ENCODE measurements at regions not wholly inside any gene's neighbourhood (a gene's known extent, or its start where the extent isn't known, plus 50 kb on each side); places are given as distances from the start of the nearest gene placed in this dataset.

DNA sequence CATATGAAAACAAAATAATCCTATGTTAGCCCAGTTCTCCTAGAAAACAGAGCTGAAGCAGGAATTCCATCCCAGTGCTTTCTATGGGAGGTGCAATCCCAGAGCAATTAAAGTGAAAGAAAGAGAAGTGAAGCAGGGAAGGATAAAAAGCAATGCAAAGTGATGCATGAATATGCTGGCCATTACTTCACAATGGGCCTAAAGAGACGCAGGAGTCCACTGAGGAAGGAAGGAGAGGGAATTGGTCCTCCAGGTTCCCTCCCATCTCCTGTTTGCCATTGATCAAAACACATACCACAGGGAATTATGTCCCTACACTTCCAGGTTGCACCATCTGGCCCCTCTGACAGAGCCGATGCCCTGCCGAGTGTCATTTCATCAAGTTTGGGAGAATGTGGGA lies 392.2 kb upstream of the NFE2L3 start:
- no peaks in the 10 kb centered on the region for H3K4me1 ChIP-seq (ENCODE audit: insufficient read depth)
- TF ChIP-seq EP300 (IDR thresholded peaks at IDR 0.05) (no peak), POLR2A (IDR thresholded peaks at IDR 0.05) (no peak), CTCF (IDR thresholded peaks at IDR 0.05) (no peak)
- no peaks in the 10 kb centered on the region for H3K27me3 ChIP-seq
- intact Hi-C loops (cut with DNase I), result no loop called here
- no peak overlapping the region for H3K4me3 ChIP-seq
- WGBS, 3 donors, result 86 to 94% (median 92%) methylated on average over 3 of the region's 3 CpGs
- H3K36me3 ChIP-seq, result no peaks in the 10 kb centered on the region
- H3K9me3 ChIP-seq, result no peaks in the 10 kb centered on the region
- DNase-seq, result no peak
- no peak overlapping the region for H3K27ac ChIP-seq

GRCh38 chr7:25762511-25763462 lies 389.2 kb upstream of the NFE2L3 start:
- WGBS, 3 donors, result 74 to 88% (median 78%) methylated on average over 12 of the region's 12 CpGs
- no peak overlapping the region for H3K27ac ChIP-seq
- intact Hi-C loops (cut with DNase I), result no loop called here
- no peak overlapping the region for H3K4me3 ChIP-seq
- no peak for TF ChIP-seq CTCF (IDR thresholded peaks at IDR 0.05)
- TF ChIP-seq POLR2A (IDR thresholded peaks at IDR 0.05), result no peak
- TF ChIP-seq EP300 (IDR thresholded peaks at IDR 0.05), result no peak
- no peaks in the 10 kb centered on the region for H3K9me3 ChIP-seq
- DNase-seq, result no peak
- H3K4me1 ChIP-seq (ENCODE audit: insufficient read depth), result no peaks in the 10 kb centered on the region
- H3K27me3 ChIP-seq, result no peaks in the 10 kb centered on the region
- H3K36me3 ChIP-seq, result no peaks in the 10 kb centered on the region

DNA sequence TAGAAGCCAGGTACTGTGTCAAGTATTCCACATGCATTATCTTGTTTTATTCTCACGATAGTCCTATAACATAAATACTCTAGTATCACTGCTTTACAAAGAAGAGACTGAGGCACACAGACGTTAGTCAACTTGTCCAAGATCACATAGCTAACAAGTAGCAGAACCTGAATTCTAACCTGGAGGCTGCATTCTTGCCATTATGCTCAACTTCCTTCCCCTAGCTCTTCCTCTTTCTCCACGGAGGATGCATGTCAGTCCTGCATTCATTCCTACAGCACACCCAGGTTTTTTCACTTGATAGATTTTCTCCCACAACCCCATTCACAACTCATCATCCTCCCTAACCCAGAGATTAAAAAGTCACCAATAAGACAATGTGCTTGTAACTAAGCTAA lies 388.5 kb upstream of the NFE2L3 start:
- DNase-seq, result no peak
- intact Hi-C loops (cut with DNase I), result no loop called here
- Histone ChIP-seq H3K4me3 (no peak overlapping the region), H3K4me1 (ENCODE audit: insufficient read depth) (no peaks in the 10 kb centered on the region), H3K27ac (no peak overlapping the region), H3K27me3 (no peaks in the 10 kb centered on the region), H3K36me3 (no peaks in the 10 kb centered on the region), H3K9me3 (no peaks in the 10 kb centered on the region)
- 71 to 77% (median 71%) methylated on average over 3 of the region's 3 CpGs for WGBS, 3 donors
- no peak for TF ChIP-seq POLR2A (IDR thresholded peaks at IDR 0.05)
- TF ChIP-seq CTCF (IDR thresholded peaks at IDR 0.05), result no peak
- no peak for TF ChIP-seq EP300 (IDR thresholded peaks at IDR 0.05)

DNA sequence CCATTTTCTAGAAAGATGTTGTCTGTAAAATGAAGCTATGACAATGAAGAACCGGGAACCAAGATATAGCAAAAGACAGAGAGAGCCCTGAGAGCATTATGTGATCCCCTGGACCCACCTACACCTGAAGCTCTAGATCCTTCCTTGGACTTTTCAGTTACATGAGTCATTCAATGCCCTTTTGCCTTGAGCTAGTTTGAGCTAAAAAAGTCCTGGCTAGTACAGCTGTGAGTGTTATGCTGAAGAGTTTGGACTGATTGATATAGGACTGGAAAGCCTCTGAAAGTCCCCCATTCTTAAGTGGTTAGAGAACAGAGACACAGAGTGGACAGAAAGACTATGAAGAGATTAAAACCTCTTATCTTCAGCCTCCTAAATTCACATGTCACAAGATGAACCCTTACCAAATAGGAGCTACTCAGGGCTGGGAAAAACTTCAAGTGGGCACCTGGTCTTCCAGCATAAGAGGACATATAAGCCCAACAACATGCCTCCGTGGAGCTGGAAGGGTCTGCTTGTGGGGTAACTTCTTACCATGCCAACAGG lies 386.8 kb upstream of the NFE2L3 start:
- DNase-seq, result no peak
- TF ChIP-seq EP300 (IDR thresholded peaks at IDR 0.05), result no peak
- TF ChIP-seq CTCF (IDR thresholded peaks at IDR 0.05), result no peak
- TF ChIP-seq POLR2A (IDR thresholded peaks at IDR 0.05), result no peak
- Histone ChIP-seq H3K4me3 (no peak overlapping the region), H3K36me3 (no peaks in the 10 kb centered on the region), H3K27ac (no peak overlapping the region), H3K9me3 (no peaks in the 10 kb centered on the region), H3K4me1 (ENCODE audit: insufficient read depth) (no peaks in the 10 kb centered on the region), H3K27me3 (no peaks in the 10 kb centered on the region)
- intact Hi-C loops (cut with DNase I), result no loop called here
- WGBS, 3 donors, result 75 to 80% (median 77%) methylated on average over 2 of the region's 2 CpGs
